AG04450 (cell line): ENCODE measurements at regions not wholly inside any gene's neighbourhood (a gene's known extent, or its start where the extent isn't known, plus 50 kb on each side); places are given as distances from the start of the nearest gene placed in this dataset.

Source experiments
- CTCF ChIA-PET: fragments of 300-600, 350-600 bp; formaldehyde crosslinking; extraction: SDS; loops from one replicate; lab custom pipeline; 2022; ENCODE audit warnings: antibody characterized with exemption, inconsistent platforms; lab: Charles Lee
- POLR2A ChIA-PET: fragments of 350-600 bp; formaldehyde crosslinking; extraction: SDS; loops from one replicate; lab custom pipeline; 2021; ENCODE audit warnings: antibody characterized with exemption, inconsistent platforms; lab: Yijun Ruan, JAX
- DNase-seq: peaks from one replicate; pipeline ENCODE4 v3.0.0-alpha.2; 2011; ENCODE audit warnings: low read depth, low spot score
- H3K27ac ChIP-seq: one replicate; pipeline ENCODE4 v1.5.1; 2012; ENCODE audit warnings: low read depth, low read length, control low read depth
- H3K27me3 ChIP-seq: one replicate; pipeline ENCODE4 v1.6.0; 2012; ENCODE audit warnings: low read length; ENCODE audit not compliant: control insufficient read depth, insufficient read depth
- H3K4me3 ChIP-seq: 2 replicates; pipeline ENCODE4 v1.5.1; 2011; ENCODE audit warnings: mild to moderate bottlenecking, low read depth, low read length, control low read depth
- H3K9me3 ChIP-seq: 2 replicates; pipeline ENCODE4 v1.5.1; 2012; ENCODE audit warnings: low read length; ENCODE audit not compliant: control insufficient read depth, insufficient read depth
- CTCF ChIP-seq: IDR thresholded peaks from 2 replicates; pipeline ENCODE4 v1.5.1; 2011; ENCODE audit warnings: low read depth, low read length, control low read depth, inconsistent platforms

- no peak for TF ChIP-seq CTCF
- peaks cover 25% of the 10 kb centered on the region for H3K9me3 ChIP-seq
- CTCF ChIA-PET, result no interaction called here
- no peak overlapping the region for H3K4me3 ChIP-seq
- no peak overlapping the region for H3K27ac ChIP-seq
- H3K27me3 ChIP-seq, result no peaks in the 10 kb centered on the region
- no peak for DNase-seq
- POLR2A ChIA-PET, result no interaction called here
Observed at GRCh38 chr17:74149597-74150427, 53.7 kb upstream of the RPL38 start.

DNA sequence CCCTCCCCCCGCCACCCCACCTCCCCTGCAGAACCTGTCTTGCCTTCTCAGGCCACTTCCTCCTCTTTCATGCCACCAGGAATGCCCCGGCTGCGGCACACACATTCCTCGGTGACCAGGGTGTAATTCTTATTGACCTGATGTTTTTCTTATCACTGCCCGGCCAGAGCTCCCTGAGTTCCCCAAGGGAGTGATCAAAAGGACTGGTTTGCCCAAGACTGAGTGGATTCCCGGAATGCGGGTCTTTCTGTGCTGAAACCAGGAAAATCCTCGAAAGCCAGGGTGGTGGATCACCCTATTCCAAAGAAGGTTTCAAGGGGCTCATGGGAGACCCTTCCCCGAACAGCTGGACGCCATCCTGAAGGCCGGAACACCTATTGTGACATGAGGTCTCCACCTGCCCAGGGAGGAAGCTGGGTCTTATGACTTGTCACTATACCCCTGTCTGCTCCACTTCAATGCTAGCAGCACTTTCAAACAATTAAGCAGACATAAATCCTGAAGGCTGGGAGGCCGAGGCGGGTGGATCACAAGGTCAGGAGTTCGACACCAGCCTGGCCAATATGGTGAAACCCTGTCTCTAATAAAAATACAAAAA, 53.0 kb upstream of the RPL38 start:
- H3K27me3 ChIP-seq, result no peaks in the 10 kb centered on the region
- DNase-seq, result no peak
- TF ChIP-seq CTCF, result no peak
- no peak overlapping the region for H3K4me3 ChIP-seq
- ChIA-PET POLR2A (no interaction called here), CTCF (no interaction called here)
- peaks cover 24% of the 10 kb centered on the region for H3K9me3 ChIP-seq
- no peak overlapping the region for H3K27ac ChIP-seq

- Histone ChIP-seq H3K9me3 (peaks cover 21% of the 10 kb centered on the region), H3K27ac (no peak overlapping the region), H3K27me3 (no peaks in the 10 kb centered on the region), H3K4me3 (no peak overlapping the region)
- POLR2A ChIA-PET, result no interaction called here
- no peak for DNase-seq
- no peak for TF ChIP-seq CTCF
- CTCF ChIA-PET, result no interaction called here
Observed at GRCh38 chr17:74151551-74152315, 51.7 kb upstream of the RPL38 start.

- Histone ChIP-seq H3K27me3 (no peaks in the 10 kb centered on the region), H3K9me3 (peaks cover 21% of the 10 kb centered on the region), H3K27ac (no peak overlapping the region), H3K4me3 (no peak overlapping the region)
- no peak for DNase-seq
- ChIA-PET POLR2A (no interaction called here), CTCF (no interaction called here)
- TF ChIP-seq CTCF, result no peak
Observed at GRCh38 chr17:74152591-74153455, 50.7 kb upstream of the RPL38 start.
